GM18867 (cell line): ENCODE measurements at regions not wholly inside any gene's neighbourhood (a gene's known extent, or its start where the extent isn't known, plus 50 kb on each side); places are given as distances from the start of the nearest gene placed in this dataset.
"Not testable (repeated sequence)": the region's sequence is repeated elsewhere in the genome, so short reads cannot be mapped to it uniquely, and the experiment has no call there.

Experiments used
- ATAC-seq: cut with Tn5 transposase; IDR thresholded peaks from one replicate; pipeline ENCODE4 v1.9.1; 2021; ENCODE audit warnings: mild to moderate bottlenecking, moderate library complexity; ENCODE audit not compliant: unreplicated experiment

DNA sequence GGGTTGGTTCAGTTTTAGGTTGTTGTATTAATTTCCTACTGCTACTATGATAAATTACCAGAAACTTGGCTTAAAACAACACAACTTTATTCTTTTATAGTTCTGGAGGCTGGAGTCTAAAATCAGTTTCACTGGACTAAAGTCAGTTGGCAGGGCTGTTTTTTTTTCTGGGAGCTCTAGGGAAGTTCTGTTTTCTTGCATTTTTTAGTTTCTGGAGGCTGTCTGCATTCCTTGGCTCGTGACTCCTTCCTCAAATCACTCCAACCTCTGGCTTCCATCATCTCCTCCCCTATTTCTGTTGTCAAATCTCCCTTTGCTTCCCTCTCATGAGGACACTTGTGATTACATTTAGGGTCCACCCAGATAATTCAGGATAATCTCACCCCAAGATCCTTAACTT is 51.3 kb upstream of the SUB1 start:
- no peak for ATAC-seq

DNA sequence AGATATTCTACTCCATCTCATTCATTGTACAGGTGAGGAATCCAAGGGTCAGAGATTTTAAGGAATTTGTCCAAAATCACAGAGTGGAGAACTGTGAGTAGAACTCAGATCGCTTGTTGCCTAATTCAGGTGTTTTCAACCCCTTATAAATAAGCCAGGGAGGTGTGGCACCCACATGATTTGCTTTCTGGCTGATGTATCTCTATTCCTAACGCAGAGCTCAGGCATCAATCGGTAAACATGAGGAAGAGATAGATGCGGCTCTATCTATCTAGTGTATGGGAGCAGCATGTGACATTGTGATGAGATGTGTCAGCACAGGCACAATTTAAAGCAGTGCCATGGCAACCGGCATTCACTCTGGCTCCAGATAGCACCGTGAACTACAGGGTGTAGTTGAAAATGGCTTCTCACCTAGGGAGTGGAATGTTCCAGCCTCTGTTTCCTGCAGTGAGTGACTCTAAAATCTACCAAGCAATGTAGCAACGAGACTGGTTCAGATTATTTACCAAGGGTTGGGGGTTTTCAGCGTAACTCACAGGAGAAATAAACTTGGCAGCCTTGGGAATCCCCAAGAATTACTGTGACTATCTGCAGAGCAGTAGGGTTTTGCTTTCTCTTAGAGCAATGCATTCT is 53.4 kb upstream of the SUB1 start:
- ATAC-seq, result peak; percentile 64

DNA sequence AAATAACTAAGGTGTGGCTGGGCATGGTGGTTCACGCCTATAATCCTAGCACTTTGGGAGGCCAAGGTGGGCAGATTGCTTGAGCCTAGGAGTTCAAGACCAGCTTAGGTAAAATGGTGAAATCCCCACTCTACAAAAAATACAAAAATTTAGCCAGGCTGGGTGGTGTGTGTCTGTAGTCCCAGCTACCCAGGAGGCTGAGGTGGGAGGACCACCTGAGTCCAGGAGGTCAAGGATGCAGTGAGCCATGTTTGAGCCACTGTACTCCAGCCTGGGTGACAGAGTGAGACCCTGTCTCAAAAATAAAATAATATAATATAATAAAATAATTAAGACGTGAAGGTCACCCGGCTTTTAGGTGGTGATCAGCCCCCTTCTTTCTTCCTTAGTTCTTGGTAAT is 58.0 kb upstream of the SUB1 start:
- ATAC-seq, result not testable (repeated sequence)

DNA sequence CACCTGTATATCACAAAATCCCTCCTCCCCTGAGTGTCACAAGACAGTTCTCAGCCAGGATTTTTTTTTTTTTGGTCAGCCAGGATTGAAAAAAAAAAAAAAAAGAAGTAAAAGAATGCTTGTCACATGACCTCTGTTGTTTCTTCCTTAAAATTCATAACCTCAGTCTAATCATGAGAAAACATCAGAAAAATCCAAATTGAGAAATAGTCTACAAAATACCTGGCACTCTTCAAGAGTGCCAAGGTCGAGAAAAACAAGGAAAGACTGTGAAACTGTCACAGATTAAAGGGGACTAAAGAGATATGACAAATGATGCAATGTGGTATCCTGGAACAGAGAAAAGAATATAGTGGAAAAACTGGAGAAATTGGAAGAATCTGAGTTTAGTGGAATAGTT is 58.5 kb upstream of the SUB1 start:
- ATAC-seq, result no peak

DNA sequence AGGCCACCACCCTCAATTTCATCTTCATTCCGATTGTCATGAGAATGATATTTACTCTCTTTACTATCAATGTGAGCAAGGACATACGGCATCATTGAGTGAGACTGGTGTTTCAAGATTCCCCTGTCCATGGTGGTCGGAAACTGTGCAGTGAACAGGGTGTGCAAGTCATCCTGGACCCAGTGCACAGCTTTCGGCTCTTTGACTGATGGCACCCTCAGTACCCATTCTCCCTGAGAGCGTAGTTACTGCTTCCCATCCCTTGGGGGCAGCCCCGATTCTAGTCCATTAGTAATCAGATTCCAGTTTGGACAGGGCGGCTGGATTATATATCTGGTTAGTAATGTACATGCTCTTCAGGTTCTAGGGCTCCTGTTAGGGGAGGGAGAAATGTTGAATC is 61.7 kb upstream of the SUB1 start:
- no peak for ATAC-seq

DNA sequence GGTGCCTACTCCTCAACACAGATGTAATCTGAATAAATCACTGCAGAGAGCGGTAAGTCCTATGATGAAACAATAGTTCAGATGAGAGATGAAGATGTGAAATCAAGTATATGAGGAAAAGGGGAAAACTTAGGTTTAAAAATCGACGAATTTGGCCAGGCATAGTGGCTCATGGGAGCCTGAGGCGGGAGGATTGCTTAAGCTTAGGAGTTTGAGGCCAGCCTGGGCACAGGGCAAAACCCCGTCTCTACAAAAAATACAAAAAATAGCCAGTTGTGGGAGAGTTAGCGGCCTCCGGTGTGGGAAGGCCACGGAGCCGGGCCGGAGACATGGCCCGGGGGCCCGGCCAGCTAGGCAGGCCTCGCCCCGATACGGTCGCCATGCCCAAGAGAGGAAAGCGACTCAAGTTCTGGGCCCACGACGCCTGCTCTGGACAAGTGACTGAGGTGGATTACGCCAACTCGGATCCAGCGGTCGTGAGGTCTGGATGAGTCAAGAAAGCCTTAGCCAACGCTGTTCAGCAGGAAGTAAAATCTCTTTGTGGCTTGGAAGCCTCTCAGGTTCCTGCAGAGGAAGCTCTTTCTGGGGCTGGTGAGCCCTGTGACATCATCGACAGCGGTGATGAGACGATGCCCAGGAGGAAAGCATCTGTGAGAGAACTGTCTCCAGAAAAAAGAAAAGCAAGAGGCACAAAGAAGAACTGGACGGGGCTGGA is 62.8 kb upstream of the SUB1 start:
- no peak for ATAC-seq

DNA sequence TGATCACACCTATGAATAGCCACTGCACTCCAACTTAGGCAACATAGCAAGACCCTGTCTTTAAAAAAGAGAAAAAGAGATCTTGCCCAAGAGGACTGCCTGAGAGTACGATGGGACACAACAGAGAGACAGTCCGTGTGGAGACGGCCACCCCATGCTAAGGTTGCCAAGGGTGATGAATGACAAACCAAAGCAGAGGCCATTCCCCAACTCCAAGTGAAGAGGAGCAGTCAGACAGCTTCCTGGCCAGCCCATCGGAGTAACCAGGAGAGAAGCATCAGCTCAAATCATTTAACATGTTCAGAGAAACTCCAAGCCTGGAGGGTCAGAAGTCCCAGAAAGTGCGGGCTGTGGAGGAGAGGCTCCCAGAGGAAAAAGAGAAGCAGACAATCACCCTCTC is 63.9 kb upstream of the SUB1 start:
- ATAC-seq, result no peak

DNA sequence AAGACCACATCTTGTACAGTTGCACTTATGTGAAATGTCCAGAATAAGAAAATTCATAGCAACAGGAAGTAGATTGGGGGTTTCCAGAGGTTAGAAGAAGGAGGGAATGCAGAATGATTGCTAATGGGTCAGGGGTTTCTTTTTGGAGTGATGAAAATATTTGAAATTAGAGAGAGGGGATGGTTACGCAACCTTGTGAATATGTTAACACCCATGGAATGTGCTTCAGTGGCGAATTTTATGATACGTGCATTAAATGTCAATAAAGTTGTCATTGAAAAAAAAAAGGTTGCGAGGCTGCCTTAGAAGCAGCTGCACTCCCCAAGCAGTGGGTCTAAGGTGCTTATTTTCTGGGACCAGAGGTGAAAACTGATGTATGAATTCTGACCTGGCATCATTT is 64.4 kb upstream of the SUB1 start:
- ATAC-seq, result no peak

DNA sequence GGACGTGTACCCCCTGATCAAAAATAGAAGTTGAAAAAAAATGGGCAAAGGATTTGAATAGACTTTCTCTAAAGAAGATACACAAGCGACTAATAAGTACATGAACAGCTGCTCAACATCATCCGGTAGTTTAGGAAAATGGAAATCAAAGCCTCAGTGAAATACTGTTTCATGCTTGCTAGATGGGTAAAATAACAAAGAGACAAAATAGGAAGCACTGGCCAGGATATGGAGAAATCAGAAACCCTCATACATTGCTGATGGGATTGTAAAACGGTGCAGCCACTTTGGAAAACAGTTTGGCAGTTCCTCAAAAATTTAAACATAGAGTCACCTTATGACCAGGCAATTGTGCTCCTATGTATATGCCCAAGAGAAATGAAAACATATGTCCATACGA is 65.0 kb upstream of the SUB1 start:
- ATAC-seq, result no peak

DNA sequence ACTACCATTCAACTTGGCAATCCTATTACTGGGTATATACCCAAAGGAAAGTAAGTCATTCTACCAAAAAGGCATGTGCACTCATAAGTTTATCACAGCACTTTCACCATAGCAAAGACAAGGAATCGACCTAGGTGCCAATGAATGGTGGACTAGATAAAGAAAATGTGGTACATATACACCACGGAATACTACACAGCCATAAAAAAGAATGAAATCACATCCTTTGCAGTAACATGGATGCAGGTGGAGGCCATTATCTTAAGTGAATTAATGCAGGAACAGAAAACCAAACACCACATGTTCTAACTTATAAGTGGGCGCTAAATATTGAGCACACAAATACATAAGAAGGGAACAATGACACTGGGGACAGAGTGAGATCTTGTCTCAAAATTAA is 65.8 kb upstream of the SUB1 start:
- ATAC-seq, result no peak

DNA sequence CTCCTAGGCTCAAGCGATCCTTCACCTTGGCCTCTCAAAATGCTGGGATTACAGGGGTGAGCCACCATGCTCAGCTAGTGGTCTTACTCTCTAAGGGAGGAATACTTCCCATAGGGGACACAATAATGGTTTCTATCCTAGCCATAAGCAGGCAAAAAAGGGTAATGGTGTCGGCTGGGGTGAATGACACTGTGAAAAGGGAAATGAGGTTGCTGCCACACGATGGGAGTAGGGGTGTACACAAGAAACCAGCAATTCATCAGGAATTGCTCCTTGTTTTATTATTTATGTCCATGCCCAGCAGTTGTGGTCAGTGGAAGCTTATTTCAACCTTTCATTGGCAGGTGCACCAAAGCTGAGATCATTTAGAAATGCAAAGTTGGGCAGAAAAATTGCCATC is 70.3 kb upstream of the ZFR start:
- ATAC-seq, result no peak

DNA sequence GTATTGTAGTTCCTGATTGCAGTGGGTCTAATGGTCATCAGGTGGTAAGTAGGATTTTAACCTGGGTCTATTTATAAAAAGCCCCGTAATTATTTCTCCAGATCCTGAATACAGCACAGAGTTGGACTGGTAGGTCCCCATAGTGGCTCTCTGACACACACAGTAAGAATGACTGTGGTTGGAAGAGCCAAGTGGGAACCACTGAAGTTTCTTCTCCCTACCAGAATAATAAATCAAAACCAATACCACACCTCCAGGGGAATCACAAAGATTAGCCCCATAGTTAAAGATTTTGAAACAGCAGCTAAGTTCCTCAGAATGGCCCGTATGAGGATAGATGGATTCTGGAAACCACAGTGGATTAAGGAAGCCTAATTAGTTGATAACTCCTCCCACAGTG is 68.4 kb upstream of the ZFR start:
- no peak for ATAC-seq

DNA sequence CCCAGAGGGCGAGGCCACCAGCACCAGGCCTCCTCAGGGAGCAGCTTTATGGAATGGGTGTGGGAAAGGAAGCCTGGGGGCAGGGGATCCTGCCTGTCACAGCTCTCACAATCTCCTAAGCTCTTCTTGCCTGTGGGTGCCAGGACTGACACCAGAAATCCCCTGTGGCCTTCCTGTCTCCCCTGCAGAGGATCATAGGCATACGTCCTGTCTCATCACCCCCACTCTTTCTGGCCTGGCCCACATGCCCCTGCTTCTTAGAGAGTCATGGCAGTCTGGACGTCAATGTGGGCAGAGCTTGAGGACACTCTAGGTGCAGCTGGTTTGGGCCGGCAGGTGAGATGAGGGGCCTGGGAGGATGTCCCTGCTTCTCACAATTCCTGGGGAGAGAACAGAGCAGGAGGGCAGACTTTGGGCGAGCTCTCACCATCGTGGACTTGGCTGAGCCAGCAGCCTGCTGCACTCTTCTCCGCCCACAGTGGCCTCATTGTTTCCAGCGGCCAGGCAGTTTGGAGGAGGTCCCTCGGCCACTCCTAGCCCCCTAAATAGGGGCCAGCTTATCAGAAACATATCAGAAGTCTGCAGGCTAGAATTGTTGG is 67.3 kb upstream of the ZFR start:
- ATAC-seq, result no peak

DNA sequence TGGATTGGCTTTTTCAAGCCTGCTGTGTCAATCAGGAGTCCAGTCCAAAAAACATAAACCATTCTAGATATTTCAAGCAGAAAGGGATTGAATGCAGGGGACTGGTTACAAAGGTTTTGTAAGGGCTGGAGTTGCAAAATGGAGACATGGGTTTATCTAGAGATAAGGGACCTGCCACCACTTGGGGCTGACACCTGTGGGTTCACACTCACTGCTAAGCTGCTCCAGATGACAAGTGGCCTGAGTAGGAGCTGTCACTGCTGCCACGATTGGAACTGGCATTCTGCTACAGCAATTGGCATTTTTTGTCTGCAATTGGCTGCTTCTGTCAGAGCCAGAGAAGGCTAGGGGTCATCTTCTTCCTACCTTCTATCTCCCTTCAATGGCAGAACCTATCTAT is 66.3 kb upstream of the ZFR start:
- no peak for ATAC-seq

DNA sequence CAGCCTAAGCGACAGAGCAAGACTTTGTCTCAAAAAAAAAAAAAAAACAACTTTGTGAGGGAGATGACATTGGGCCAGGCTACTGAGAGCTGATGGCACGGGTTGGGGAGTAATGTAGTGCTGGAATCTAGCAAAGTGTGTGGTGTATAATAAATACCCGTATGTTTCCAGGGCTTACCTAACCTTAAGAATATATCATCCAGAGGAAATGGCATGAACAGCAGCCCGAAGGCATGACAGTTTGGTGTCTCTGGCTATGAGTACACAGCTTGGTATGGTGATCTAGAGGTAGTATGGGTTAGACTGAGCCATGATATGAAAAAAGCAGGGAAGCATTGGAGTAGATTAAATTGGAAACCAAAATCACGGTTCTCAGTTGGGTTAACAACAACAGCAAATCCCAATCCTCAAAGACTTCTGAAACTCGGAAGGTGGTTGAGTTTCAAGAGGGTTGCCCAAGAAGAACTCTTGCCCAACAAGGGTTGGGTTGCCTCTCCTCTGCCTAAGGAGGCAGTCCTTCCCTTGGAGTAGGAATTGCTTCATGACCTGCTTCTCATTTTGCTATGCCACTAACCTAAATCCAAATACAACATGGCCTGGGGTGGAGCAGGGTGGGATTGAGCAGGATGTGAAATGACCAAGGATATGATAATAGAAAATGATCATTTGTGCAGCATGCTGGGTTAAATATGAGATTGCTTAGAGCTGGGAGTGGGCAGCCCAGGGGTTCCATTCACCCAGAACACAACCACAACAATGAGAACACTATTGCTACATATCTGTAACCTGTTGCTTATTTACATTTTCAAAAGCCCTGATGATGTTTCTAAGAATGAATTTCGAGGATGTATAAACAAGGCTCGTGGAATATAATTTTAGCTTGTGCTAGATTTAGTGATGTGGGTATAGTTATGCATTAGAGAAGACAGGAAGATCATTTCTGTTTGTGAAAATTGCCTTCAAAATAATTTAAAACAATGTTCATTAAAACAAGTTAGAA is 64.6 kb upstream of the ZFR start:
- ATAC-seq, result no peak

DNA sequence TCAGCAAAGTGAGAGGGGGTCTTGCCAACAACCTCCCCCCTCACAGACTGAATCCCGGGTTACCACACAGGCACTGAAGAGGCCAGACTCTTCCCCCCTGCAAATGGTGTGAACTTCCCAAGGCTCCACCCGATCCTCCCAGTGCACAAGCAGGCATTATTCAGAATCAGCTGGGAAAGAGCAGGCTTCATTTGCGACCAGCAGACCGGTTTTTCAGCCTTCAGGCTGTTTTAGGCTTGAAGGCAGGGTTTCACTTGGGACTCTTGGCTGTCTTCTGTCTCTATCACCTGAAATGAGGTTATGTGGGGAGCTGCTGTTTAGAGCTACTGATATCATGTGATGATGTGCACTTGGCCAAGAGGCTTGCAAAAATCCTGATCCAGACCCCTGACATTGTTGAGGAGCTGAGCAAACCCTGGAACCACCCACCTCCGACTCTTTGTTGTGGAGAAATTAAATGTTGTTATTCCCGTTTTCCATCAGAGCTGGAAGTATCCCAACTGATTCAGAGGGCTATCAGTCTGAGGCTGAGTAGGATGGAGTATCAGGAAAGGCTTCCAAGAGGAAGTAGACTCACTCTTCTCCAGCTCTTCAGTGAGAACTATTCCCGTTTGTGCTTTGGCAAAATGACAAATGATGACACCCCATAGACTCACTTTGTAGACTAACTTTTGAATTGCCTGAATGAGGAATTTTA is 63.3 kb upstream of the ZFR start:
- ATAC-seq, result no peak

DNA sequence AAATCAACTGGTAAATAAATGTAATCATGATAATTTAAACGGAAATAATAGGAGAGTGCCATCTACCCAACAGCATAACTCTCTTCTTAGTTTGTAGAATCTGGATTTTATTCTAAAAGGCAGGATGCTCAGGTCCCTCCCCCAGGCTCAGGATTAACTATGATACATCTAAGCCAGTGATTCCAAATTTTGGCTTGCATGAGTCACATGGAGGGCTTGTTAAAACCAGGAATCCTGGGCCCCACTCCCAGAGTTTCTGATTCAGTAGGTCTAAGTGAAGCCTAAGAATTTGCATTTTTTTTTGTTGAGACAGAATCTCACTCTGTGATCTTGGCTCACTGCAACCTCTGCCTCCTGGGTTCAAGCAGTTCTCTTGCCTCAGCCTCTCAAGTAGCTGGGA is 62.3 kb upstream of the ZFR start:
- no peak for ATAC-seq

DNA sequence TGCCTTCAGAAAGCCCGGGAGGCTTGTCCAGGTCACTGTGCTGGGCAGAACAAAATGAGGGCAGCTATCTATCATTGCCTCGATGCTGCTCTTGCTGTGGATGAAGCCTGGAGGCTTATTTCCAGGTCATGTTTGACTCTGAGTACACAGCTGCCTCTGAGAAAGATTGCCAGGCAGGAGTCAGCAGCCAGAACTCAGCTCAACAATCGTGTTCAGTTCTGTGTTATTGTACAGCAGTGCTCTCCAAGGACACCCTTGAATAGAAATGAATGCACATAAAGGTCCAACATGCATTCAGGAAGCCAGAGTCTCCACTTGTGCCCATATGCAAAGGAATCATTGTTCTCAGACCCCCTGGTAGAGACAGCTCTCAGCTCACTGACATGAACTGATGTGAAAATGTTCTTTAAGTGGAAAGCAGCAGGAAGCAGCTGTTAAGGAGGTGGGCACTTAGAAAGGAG is 61.7 kb upstream of the ZFR start:
- ATAC-seq, result no peak

DNA sequence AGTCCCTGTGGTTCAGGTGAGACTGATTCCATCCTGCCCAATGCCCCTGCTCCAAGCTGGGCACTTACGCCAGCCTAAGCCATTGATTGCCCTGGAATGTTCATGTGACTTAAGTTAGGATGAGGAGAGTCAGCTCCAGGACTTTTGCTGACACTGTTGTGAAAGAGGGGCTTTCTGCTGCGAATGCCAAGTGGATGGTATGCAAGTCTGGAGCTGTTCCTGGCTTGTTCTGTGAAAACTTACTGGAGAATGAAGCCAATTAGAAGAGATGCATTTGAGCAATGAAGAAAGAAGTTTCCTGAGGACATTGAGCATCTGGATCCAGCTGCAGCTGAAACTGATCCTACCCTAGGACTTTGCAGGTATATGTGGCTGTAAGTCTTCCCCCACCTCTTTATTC is 61.2 kb upstream of the ZFR start:
- ATAC-seq, result no peak

DNA sequence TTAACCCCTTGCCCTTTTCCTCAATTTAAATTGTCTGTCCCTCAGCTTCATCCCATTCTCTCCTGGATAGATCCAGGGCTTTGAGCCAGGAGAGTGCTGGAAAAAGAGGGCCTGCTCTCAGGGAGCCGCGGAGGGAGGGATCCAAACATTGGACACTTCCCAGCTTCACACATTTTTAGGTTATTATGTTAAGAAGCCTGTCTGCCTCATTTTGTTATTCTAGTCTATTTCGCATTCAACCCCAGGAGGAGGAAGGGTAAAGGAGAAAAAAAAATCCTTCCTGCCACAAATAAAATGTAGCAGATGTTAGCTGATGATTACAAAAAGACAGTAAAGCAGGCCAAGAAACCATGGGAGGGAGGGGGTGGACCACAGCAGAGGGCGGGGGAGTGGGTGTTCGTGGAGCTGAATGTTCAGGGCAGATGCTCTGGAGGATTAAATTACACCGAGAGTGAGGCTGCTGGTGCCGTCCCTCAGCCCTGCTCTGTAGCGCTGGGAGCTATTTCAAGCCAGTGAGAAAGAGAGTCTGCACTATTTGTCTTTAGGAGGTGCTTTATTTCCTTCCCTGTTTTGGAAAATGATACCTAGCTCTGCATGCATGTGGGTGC is 60.6 kb upstream of the ZFR start:
- no peak for ATAC-seq
